ENCODE measurements at regions not wholly inside any gene's neighbourhood (a gene's known extent, or its start where the extent isn't known, plus 50 kb on each side); places are given as distances from the start of the nearest gene placed in this dataset.
A peak's percentile ranks its signal among the peaks of the same experiment; 100 is the strongest.

GRCh38 chr5:39547553-39548154, 122.9 kb upstream of the DAB2 start:
- TF ChIP-seq CTCF (IDR thresholded peaks at IDR 0.05; ENCODE audit: insufficient read depth, low read depth, low read length, missing control alignments), result peak; percentile 70
- no peak overlapping the region for H3K4me3 ChIP-seq (ENCODE audit: low read length)
- peak; percentile 59 for DNase-seq (ENCODE audit: low read depth)

GRCh38 chr5:39544941-39545340, 120.2 kb upstream of the DAB2 start:
- no peak for TF ChIP-seq CTCF (IDR thresholded peaks at IDR 0.05; ENCODE audit: insufficient read depth, low read depth, low read length, missing control alignments)
- DNase-seq (ENCODE audit: low read depth), result no peak
- no peak overlapping the region for H3K4me3 ChIP-seq (ENCODE audit: low read length)

- H3K4me3 ChIP-seq (ENCODE audit: low read length), result no peak overlapping the region
- no peak for TF ChIP-seq CTCF (IDR thresholded peaks at IDR 0.05; ENCODE audit: insufficient read depth, low read depth, low read length, missing control alignments)
- peak; percentile 87 for DNase-seq (ENCODE audit: low read depth)
Measured at GRCh38 chr5:39543335-39543734, 118.6 kb upstream of the DAB2 start.

- H3K4me3 ChIP-seq (ENCODE audit: low read length), result no peak overlapping the region
- DNase-seq (ENCODE audit: low read depth), result no peak
- no peak for TF ChIP-seq CTCF (IDR thresholded peaks at IDR 0.05; ENCODE audit: insufficient read depth, low read depth, low read length, missing control alignments)
Measured at GRCh38 chr5:39542511-39543285, 117.9 kb upstream of the DAB2 start.

GRCh38 chr5:39541920-39542319, 117.1 kb upstream of the DAB2 start:
- TF ChIP-seq CTCF (IDR thresholded peaks at IDR 0.05; ENCODE audit: insufficient read depth, low read depth, low read length, missing control alignments), result no peak
- no peak overlapping the region for H3K4me3 ChIP-seq (ENCODE audit: low read length)
- DNase-seq (ENCODE audit: low read depth), result no peak

- H3K4me3 ChIP-seq (ENCODE audit: low read length), result no peak overlapping the region
- no peak for TF ChIP-seq CTCF (IDR thresholded peaks at IDR 0.05; ENCODE audit: insufficient read depth, low read depth, low read length, missing control alignments)
- no peak for DNase-seq (ENCODE audit: low read depth)
Measured at GRCh38 chr5:39539470-39539869, 114.7 kb upstream of the DAB2 start.

GRCh38 chr5:39534690-39535089, 109.9 kb upstream of the DAB2 start:
- H3K4me3 ChIP-seq (ENCODE audit: low read length), result no peak overlapping the region
- no peak for TF ChIP-seq CTCF (IDR thresholded peaks at IDR 0.05; ENCODE audit: insufficient read depth, low read depth, low read length, missing control alignments)
- DNase-seq (ENCODE audit: low read depth), result no peak
